SK-N-SH (cell line): ENCODE measurements at regions not wholly inside any gene's neighbourhood (a gene's known extent, or its start where the extent isn't known, plus 50 kb on each side); places are given as distances from the start of the nearest gene placed in this dataset.

Experiments used
- CTCF ChIA-PET: fragments of 300-600, 350-600 bp; formaldehyde crosslinking; extraction: SDS; loops from one replicate; lab custom pipeline; 2021; lab: Yijun Ruan, JAX
- POLR2A ChIA-PET: fragments of 350-600 bp; sonication (Branson Sonifier 250); formaldehyde crosslinking; extraction: SDS; loops from one replicate; lab custom pipeline; 2020; ENCODE audit warnings: antibody characterized with exemption, inconsistent platforms; lab: Yijun Ruan, JAX
- DNase-seq: peaks from one replicate; pipeline ENCODE4 v3.0.0; 2012
- H2AFZ ChIP-seq: fragments of 200-600 bp; sonication (generic); 2 replicates; pipeline ENCODE4 v1.8.1; 2016; ENCODE audit warnings: antibody characterized with exemption, mild to moderate bottlenecking, low read depth
- H3F3A ChIP-seq: fragments of 200-600 bp; sonication (generic); replicated peaks from 2 replicates; pipeline ENCODE3; 2016; ENCODE audit warnings: antibody characterized with exemption, mild to moderate bottlenecking; ENCODE audit not compliant: insufficient read depth
- H3K27ac ChIP-seq, 2 experiments: fragments of 200-500 bp in 1 of 2; fragments of 200-600 bp in 1 of 2; sonication (Bioruptor generic) in 1 of 2; sonication (generic), shearing (Covaris generic) in 1 of 2; 2 replicates each; pipeline versions ENCODE4 v1.5.1 to v1.6.1; 2014 to 2016; ENCODE audit warnings: low read depth in 2 of 2, inconsistent platforms in 1 of 2, low read length in 1 of 2, mild to moderate bottlenecking in 1 of 2, mixed read lengths in 1 of 2
- H3K27me3 ChIP-seq: fragments of 200-600 bp; sonication (generic), shearing (Covaris generic); 2 replicates; pipeline ENCODE4 v1.6.1; 2016; ENCODE audit warnings: mixed run types; ENCODE audit not compliant: insufficient read depth
- H3K36me3 ChIP-seq, 2 experiments: fragments of 200-500 bp in 1 of 2; fragments of 200-600 bp in 1 of 2; sonication (Bioruptor generic) in 1 of 2; sonication (generic) in 1 of 2; replicated peaks in 1 of 2; 2 replicates each; pipeline versions ENCODE3 to v1.5.1; 2014 to 2016; ENCODE audit warnings: low read length in 1 of 2, mild to moderate bottlenecking in 1 of 2; ENCODE audit not compliant: insufficient read depth in 2 of 2, control insufficient read depth in 1 of 2
- H3K4me1 ChIP-seq, 2 experiments: fragments of 200-500 bp in 1 of 2; fragments of 200-600 bp in 1 of 2; sonication (Bioruptor generic) in 1 of 2; sonication (generic), shearing (Covaris generic) in 1 of 2; 2 replicates each; pipeline versions ENCODE4 v1.5.1 to v1.6.1; 2014 to 2016; ENCODE audit warnings: low read depth in 1 of 2, low read length in 1 of 2, mixed run types in 1 of 2; ENCODE audit not compliant: insufficient read depth in 2 of 2, control insufficient read depth in 1 of 2
- H3K4me2 ChIP-seq: fragments of 200-600 bp; sonication (generic), shearing (Covaris generic); 2 replicates; pipeline ENCODE4 v1.6.1; 2017; ENCODE audit warnings: mixed run types
- H3K4me3 ChIP-seq, 2 experiments: fragments of 200-500 bp in 1 of 2; fragments of 200-600 bp in 1 of 2; sonication (Bioruptor generic) in 1 of 2; sonication (generic), shearing (Covaris generic) in 1 of 2; 2 replicates each; pipeline versions ENCODE4 v1.5.1 to v1.8.1; 2014 to 2016; ENCODE audit warnings: low read depth in 2 of 2, inconsistent platforms in 1 of 2, low read length in 1 of 2, mild to moderate bottlenecking in 1 of 2, mixed read lengths in 1 of 2, moderate library complexity in 1 of 2
- H3K79me2 ChIP-seq: fragments of 200-600 bp; sonication (generic); 2 replicates; pipeline ENCODE4 v1.8.1; 2017; ENCODE audit warnings: mild to moderate bottlenecking; ENCODE audit not compliant: insufficient read depth
- H3K9ac ChIP-seq: fragments of 200-600 bp; sonication (generic); 2 replicates; pipeline ENCODE4 v1.6.1; 2017; ENCODE audit warnings: mixed run types
- H3K9me2 ChIP-seq: fragments of 200-600 bp; sonication (generic); 2 replicates; pipeline ENCODE4 v1.6.1; 2017; ENCODE audit warnings: mixed run types
- H3K9me3 ChIP-seq: fragments of 200-600 bp; sonication (generic); 2 replicates; pipeline ENCODE4 v1.6.1; 2017; ENCODE audit warnings: mixed run types, mild to moderate bottlenecking, moderate library complexity
- H4K20me1 ChIP-seq: fragments of 200-600 bp; sonication (generic); 2 replicates; pipeline ENCODE4 v1.6.1; 2017; ENCODE audit warnings: mild to moderate bottlenecking, mixed run types; ENCODE audit not compliant: insufficient read depth
- FOSL2 ChIP-seq: IDR thresholded peaks from 2 replicates; pipeline ENCODE4 v1.4.0; 2012; ENCODE audit warnings: low read depth, mild to moderate bottlenecking, moderate library complexity, borderline replicate concordance
- FOXJ3 ChIP-seq: sonication (generic); formaldehyde crosslinking; IDR thresholded peaks from 2 replicates; pipeline ENCODE4 v1.5.1; 2020; ENCODE audit warnings: mild to moderate bottlenecking, missing genetic modification reagents
- FOXM1 ChIP-seq: IDR thresholded peaks from 2 replicates; pipeline ENCODE4 v1.4.0; 2012; ENCODE audit warnings: low read depth, mild to moderate bottlenecking
- GATA2 ChIP-seq: sonication (generic); formaldehyde crosslinking; IDR thresholded peaks from 2 replicates; pipeline ENCODE4 v1.5.0; 2020; ENCODE audit warnings: mild to moderate bottlenecking, missing genetic modification reagents
- MEF2A ChIP-seq: IDR thresholded peaks from 2 replicates; pipeline ENCODE4 v1.4.0; 2012; ENCODE audit warnings: low read depth, borderline replicate concordance
- NFIC ChIP-seq: IDR thresholded peaks from 2 replicates; pipeline ENCODE4 v1.4.0; 2012; ENCODE audit warnings: borderline replicate concordance
- NRF1 ChIP-seq: IDR thresholded peaks from 2 replicates; pipeline ENCODE4 v1.6.1; 2012; ENCODE audit warnings: low read depth, mild to moderate bottlenecking, low read length
- POLR2AphosphoS5 ChIP-seq: IDR thresholded peaks from 2 replicates; pipeline ENCODE4 v1.6.1; 2012; ENCODE audit warnings: low read depth, low read length
- RAD21 ChIP-seq: IDR thresholded peaks from 2 replicates; pipeline ENCODE4 v1.6.1; 2012; ENCODE audit warnings: mild to moderate bottlenecking, low read length
- RFX5 ChIP-seq: IDR thresholded peaks from 2 replicates; pipeline ENCODE4 v1.6.1; 2012; ENCODE audit warnings: mild to moderate bottlenecking, improper control_type of control experiment, low read length
- RXRA ChIP-seq: IDR thresholded peaks from 2 replicates; pipeline ENCODE4 v1.4.0; 2012; ENCODE audit warnings: low read depth, mild to moderate bottlenecking, borderline replicate concordance
- TCF12 ChIP-seq: IDR thresholded peaks from 2 replicates; pipeline ENCODE4 v1.4.0; 2012
- TEAD4 ChIP-seq: IDR thresholded peaks from 2 replicates; pipeline ENCODE4 v1.4.0; 2012; ENCODE audit warnings: mild to moderate bottlenecking, borderline replicate concordance; ENCODE audit not compliant: insufficient read depth
- WGBS: methylation state at CpG from one replicate; pipeline ENCODE4 v1.1.6; 2017; ENCODE audit warnings: low lambda C conversion rate; 5-methylcytosine and 5-hydroxymethylcytosine counted together
- TF ChIP-seq, protein P1 (sequence below): fragments of 150-350 bp; IDR thresholded peaks from 2 replicates; pipeline ENCODE4 v1.6.1; 2016; ENCODE audit warnings: mild to moderate bottlenecking, low read depth, low read length
- TF ChIP-seq, protein P2 (sequence below): fragments of 200-600 bp; sonication (generic); IDR thresholded peaks from 2 replicates; pipeline ENCODE4 v1.6.1; 2017; ENCODE audit warnings: antibody characterized with exemption, mild to moderate bottlenecking, moderate library complexity
- TF ChIP-seq, protein P3 (sequence below): fragments of 150-350 bp; IDR thresholded peaks from 2 replicates; pipeline ENCODE4 v1.6.1; 2017; ENCODE audit warnings: antibody characterized with exemption, low read length, low read depth, borderline replicate concordance

DNA sequence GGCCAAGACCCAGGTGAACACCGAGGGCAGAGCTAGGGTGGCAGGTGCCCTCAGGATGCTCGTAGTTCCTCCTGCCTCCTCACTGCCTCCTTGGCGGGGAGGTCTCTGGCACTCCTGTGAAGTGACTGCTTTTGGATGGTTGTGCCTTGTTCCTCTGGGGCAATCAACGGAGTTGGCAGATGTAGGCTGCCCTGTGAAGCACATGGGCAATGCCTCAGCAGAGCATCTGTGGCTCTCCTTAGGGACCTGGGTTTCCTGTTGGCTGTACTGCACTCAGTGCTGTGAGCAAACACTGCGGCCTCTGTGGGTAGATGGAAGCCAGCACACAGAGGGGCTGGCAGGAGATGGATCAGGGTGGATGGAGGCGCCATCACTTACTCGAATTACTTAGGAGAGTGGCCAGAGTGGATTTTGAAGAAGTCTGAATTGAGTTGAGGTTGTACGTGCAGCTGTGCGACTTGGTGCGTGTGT, 71.4 kb upstream of the COL5A1 start:
- Histone ChIP-seq H3K9me3 (no peaks in the 10 kb centered on the region), H3K9me2 (no peaks in the 10 kb centered on the region), H3K79me2 (no peaks in the 10 kb centered on the region), H4K20me1 (no peaks in the 10 kb centered on the region), H3K27ac (no peak overlapping the region), H3K4me1 (no peaks in the 10 kb centered on the region), H3K27me3 (no peaks in the 10 kb centered on the region), H3K9ac (no peak overlapping the region), H3F3A (peaks cover 22% of the 10 kb centered on the region), H3K4me2 (no peak overlapping the region), H3K4me3 (no peak overlapping the region), H2AFZ (no peak overlapping the region), H3K36me3 (no peaks in the 10 kb centered on the region)
- CTCF ChIA-PET: interaction anchor here (0.8 to 1.3 kb wide), 3 partner anchors 11 to 121 kb away, joined by 3 read pairs; no protein-coding TSS in a partner anchor
- POLR2A ChIA-PET: no interaction called here
- 92% methylated on average over 8 of the region's 10 CpGs for WGBS
- TF ChIP-seq, protein P1, sequence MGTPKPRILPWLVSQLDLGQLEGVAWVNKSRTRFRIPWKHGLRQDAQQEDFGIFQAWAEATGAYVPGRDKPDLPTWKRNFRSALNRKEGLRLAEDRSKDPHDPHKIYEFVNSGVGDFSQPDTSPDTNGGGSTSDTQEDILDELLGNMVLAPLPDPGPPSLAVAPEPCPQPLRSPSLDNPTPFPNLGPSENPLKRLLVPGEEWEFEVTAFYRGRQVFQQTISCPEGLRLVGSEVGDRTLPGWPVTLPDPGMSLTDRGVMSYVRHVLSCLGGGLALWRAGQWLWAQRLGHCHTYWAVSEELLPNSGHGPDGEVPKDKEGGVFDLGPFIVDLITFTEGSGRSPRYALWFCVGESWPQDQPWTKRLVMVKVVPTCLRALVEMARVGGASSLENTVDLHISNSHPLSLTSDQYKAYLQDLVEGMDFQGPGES: no peak
- no peak for TF ChIP-seq FOXM1
- DNase-seq: no peak

DNA sequence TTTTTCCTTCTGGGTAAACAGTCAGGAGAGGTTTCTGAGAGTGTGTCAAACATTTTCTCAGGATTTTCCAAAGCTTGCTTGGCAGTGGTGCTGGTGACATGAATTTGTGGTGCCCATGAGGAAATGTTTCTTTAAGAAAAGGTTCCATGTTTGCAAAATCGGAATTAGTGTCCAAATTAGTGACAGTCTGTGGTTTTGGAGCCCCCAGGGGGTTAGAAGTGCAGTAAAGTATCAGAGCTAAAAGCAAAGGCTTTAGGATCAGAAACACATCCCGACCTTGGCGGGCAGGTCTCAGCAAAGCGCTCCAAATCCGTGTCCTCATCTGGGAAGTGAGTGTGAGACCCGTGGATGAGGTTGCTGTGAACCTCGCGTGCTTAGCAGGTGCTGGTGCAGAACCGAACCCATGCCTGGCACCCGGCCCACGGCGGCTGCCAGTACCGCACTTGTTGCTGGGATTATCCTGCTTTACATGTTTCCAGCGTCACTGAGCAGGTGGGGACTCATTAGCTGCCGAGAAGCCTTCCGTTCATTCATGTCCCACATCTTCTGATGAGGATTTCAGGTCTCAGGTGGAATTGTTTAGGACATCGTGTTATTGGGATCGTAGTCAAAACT, 70.8 kb upstream of the COL5A1 start:
- H3K27me3 ChIP-seq: no peaks in the 10 kb centered on the region

DNA sequence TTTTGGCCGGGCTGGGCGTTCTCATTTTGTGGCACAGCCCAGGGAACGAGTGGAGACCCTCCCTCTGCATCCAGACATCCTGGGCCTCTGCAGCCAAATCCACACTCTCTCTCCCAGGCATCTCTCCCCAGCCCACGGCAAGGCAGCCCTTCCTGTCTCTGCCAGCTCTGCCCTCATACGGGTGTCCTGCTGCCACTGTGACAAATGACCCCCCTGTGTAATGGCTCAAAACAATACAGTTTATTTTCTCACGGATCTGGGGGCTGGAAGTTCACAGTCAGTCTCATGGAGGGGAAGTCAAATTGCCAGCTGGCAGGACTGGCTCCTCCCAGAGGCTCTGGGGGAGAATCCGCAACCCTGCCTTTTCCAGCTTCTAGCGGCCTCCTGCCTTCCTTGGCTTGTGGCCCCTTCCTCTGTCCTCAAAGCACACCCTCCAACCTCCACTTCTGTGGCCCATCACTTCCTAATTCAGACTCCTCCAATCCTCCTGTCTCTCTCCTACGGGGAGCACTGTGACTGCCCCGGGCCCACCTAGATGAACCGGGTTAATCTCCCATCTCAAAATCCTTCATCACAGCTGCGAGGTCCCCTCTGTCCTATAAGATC, 70.2 kb upstream of the COL5A1 start:
- H3K9ac ChIP-seq: no peak overlapping the region
- H3K4me1 ChIP-seq: no peaks in the 10 kb centered on the region
- H3K36me3 ChIP-seq: no peaks in the 10 kb centered on the region
- no peak overlapping the region for H3K27ac ChIP-seq
- H3K27me3 ChIP-seq: no peaks in the 10 kb centered on the region
- H3F3A ChIP-seq: peaks cover 22% of the 10 kb centered on the region
- no peak overlapping the region for H3K4me2 ChIP-seq
- H3K9me3 ChIP-seq: no peaks in the 10 kb centered on the region
- WGBS: 77% methylated on average over 12 of the region's 12 CpGs
- H3K4me3 ChIP-seq: no peak overlapping the region
- ChIA-PET POLR2A (no interaction called here), CTCF (interaction anchor here (0.8 to 1.3 kb wide), 2 partner anchors 13 to 122 kb away, joined by 3 read pairs; no protein-coding TSS in a partner anchor)
- H3K9me2 ChIP-seq: no peaks in the 10 kb centered on the region
- TF ChIP-seq RXRA (no peak), TEAD4 (no peak), POLR2AphosphoS5 (no peak), GATA2 (CRISPR knock-in tag) (no peak), NFIC (no peak), MEF2A (no peak), FOSL2 (no peak), RAD21 (no peak)
- TF ChIP-seq, protein P2, sequence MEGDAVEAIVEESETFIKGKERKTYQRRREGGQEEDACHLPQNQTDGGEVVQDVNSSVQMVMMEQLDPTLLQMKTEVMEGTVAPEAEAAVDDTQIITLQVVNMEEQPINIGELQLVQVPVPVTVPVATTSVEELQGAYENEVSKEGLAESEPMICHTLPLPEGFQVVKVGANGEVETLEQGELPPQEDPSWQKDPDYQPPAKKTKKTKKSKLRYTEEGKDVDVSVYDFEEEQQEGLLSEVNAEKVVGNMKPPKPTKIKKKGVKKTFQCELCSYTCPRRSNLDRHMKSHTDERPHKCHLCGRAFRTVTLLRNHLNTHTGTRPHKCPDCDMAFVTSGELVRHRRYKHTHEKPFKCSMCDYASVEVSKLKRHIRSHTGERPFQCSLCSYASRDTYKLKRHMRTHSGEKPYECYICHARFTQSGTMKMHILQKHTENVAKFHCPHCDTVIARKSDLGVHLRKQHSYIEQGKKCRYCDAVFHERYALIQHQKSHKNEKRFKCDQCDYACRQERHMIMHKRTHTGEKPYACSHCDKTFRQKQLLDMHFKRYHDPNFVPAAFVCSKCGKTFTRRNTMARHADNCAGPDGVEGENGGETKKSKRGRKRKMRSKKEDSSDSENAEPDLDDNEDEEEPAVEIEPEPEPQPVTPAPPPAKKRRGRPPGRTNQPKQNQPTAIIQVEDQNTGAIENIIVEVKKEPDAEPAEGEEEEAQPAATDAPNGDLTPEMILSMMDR: no peak
- TF ChIP-seq, protein P3, sequence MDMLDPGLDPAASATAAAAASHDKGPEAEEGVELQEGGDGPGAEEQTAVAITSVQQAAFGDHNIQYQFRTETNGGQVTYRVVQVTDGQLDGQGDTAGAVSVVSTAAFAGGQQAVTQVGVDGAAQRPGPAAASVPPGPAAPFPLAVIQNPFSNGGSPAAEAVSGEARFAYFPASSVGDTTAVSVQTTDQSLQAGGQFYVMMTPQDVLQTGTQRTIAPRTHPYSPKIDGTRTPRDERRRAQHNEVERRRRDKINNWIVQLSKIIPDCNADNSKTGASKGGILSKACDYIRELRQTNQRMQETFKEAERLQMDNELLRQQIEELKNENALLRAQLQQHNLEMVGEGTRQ: no peak
- TF ChIP-seq, protein P1: no peak
- no peak overlapping the region for H2AFZ ChIP-seq
- no peaks in the 10 kb centered on the region for H4K20me1 ChIP-seq
- DNase-seq: no peak
- H3K79me2 ChIP-seq: no peaks in the 10 kb centered on the region

More for the DNA sequence above, 70.8 kb upstream of the COL5A1 start:
- Histone ChIP-seq H4K20me1 (no peaks in the 10 kb centered on the region), H3K9ac (no peak overlapping the region), H3K27ac (no peak overlapping the region), H3K9me2 (no peaks in the 10 kb centered on the region), H3K79me2 (no peaks in the 10 kb centered on the region), H3K4me2 (no peak overlapping the region), H3F3A (peaks cover 22% of the 10 kb centered on the region), H3K36me3 (no peaks in the 10 kb centered on the region), H3K9me3 (no peaks in the 10 kb centered on the region), H3K4me3 (no peak overlapping the region), H2AFZ (no peak overlapping the region), H3K4me1 (no peaks in the 10 kb centered on the region)
- 80% methylated on average over 14 of the region's 18 CpGs for WGBS
- TF ChIP-seq RFX5 (no peak), RXRA (no peak), RAD21 (no peak), NFIC (no peak), TCF12 (no peak), NRF1 (no peak), FOXJ3 (no peak)
- CTCF ChIA-PET: interaction anchor here (0.8 to 1.3 kb wide), 3 partner anchors 12 to 122 kb away, joined by 3 read pairs; no protein-coding TSS in a partner anchor
- POLR2A ChIA-PET: no interaction called here
- no peak for DNase-seq
